ENCODE measurements at regions not wholly inside any gene's neighbourhood (a gene's known extent, or its start where the extent isn't known, plus 50 kb on each side); places are given as distances from the start of the nearest gene placed in this dataset.

GRCh38 chr6:66814156-66814555 lies 1107.1 kb upstream of the EYS start:
- Histone ChIP-seq H3K4me1 (no peaks in the 10 kb centered on the region), H3K36me3 (no peaks in the 10 kb centered on the region), H3K27me3 (no peaks in the 10 kb centered on the region), H3K9me3 (no peaks in the 10 kb centered on the region), H3K27ac (no peak overlapping the region), H3K4me3 (no peak overlapping the region)
- ATAC-seq (no peak), DNase-seq (no peak), FAIRE-seq (no peak)
- WGBS, 2 donors = 44 to 53% methylated on average over 3 of the region's 3 CpGs
- TF ChIP-seq CTCF (IDR thresholded peaks at IDR 0.05) = no peak
- intact Hi-C loops (cut with DNase I) = no loop called here

- H3K27ac ChIP-seq = no peak overlapping the region
- WGBS, 2 donors = 77 to 93% methylated on average over 1 of the region's 1 CpG
- H3K4me1 ChIP-seq = no peaks in the 10 kb centered on the region
- TF ChIP-seq CTCF (IDR thresholded peaks at IDR 0.05) = no peak
- no peaks in the 10 kb centered on the region for H3K9me3 ChIP-seq
- no peak for DNase-seq
- H3K36me3 ChIP-seq = no peaks in the 10 kb centered on the region
- no peak for ATAC-seq
- no peak overlapping the region for H3K4me3 ChIP-seq
- intact Hi-C loops (cut with DNase I) = no loop called here
- no peak for FAIRE-seq
- H3K27me3 ChIP-seq = no peaks in the 10 kb centered on the region
These were observed 1101.7 kb upstream of the EYS start for GRCh38 chr6:66808771-66809170.

- Histone ChIP-seq H3K27me3 (no peaks in the 10 kb centered on the region), H3K4me3 (no peak overlapping the region), H3K4me1 (no peaks in the 10 kb centered on the region), H3K27ac (no peak overlapping the region), H3K9me3 (no peaks in the 10 kb centered on the region), H3K36me3 (no peaks in the 10 kb centered on the region)
- 23 to 33% methylated on average over 3 of the region's 3 CpGs for WGBS, 2 donors
- DNase-seq (no peak), FAIRE-seq (no peak), ATAC-seq (no peak)
- no peak for TF ChIP-seq CTCF (IDR thresholded peaks at IDR 0.05)
- intact Hi-C loops (cut with DNase I) = no loop called here
These were observed 1090.0 kb upstream of the EYS start for GRCh38 chr6:66796987-66797386.

GRCh38 chr6:66788579-66788978 lies 1081.6 kb upstream of the EYS start:
- intact Hi-C loops (cut with DNase I) = no loop called here
- H3K4me3 ChIP-seq = no peak overlapping the region
- no peak overlapping the region for H3K27ac ChIP-seq
- ATAC-seq (no peak), DNase-seq (peak in 1 of 6 donors; percentile 23), FAIRE-seq (no peak)
- H3K36me3 ChIP-seq = no peaks in the 10 kb centered on the region
- no peaks in the 10 kb centered on the region for H3K27me3 ChIP-seq
- TF ChIP-seq CTCF (IDR thresholded peaks at IDR 0.05) = no peak
- WGBS, 2 donors = 73 to 86% methylated on average over 3 of the region's 3 CpGs
- H3K9me3 ChIP-seq = no peaks in the 10 kb centered on the region
- no peaks in the 10 kb centered on the region for H3K4me1 ChIP-seq

GRCh38 chr6:66772800-66773199 lies 1065.8 kb upstream of the EYS start:
- Histone ChIP-seq H3K4me3 (no peak overlapping the region), H3K36me3 (no peaks in the 10 kb centered on the region), H3K27me3 (no peaks in the 10 kb centered on the region), H3K9me3 (no peaks in the 10 kb centered on the region), H3K4me1 (no peaks in the 10 kb centered on the region), H3K27ac (no peak overlapping the region)
- no peak for FAIRE-seq
- DNase-seq = no peak
- 16 to 20% methylated on average over 2 of the region's 2 CpGs for WGBS, 2 donors
- ATAC-seq = no peak
- TF ChIP-seq CTCF (IDR thresholded peaks at IDR 0.05) = no peak
- intact Hi-C loops (cut with DNase I) = no loop called here

All from pancreas (tissue), 10 donors.